ENCODE measurements at regions not wholly inside any gene's neighbourhood (a gene's known extent, or its start where the extent isn't known, plus 50 kb on each side); places are given as distances from the start of the nearest gene placed in this dataset.

DNA sequence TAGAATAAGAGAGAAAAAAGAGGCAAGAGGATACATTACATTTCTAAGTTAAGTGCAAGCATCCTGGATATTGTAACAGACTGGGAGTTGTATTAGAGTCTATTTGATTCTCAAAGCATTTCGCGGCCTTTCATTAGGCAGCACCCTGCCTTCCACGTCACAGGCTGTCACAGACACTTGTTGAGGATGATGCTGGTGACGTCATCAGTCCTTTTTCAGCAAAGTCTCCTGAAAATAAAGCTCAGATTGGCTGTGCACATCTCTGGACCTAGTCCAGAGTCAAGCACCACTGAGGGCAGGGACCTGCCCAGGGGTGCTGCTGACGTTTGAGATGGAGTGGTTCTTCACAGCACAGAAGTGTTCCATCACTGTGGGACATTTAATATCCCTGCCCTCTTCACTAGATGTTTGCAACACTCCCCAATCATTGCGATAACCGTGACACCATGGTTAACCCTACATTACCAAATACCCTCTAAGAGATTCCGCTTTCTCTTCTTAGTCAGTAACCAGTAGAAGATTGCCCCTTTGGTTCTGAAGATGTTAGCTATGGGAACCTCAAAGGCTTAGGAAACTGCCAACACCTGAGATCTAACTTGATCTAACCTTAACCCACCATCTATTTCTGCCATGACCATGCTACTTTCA, 72.7 kb upstream of the F3 start:
- DNase-seq, result no peak

DNA sequence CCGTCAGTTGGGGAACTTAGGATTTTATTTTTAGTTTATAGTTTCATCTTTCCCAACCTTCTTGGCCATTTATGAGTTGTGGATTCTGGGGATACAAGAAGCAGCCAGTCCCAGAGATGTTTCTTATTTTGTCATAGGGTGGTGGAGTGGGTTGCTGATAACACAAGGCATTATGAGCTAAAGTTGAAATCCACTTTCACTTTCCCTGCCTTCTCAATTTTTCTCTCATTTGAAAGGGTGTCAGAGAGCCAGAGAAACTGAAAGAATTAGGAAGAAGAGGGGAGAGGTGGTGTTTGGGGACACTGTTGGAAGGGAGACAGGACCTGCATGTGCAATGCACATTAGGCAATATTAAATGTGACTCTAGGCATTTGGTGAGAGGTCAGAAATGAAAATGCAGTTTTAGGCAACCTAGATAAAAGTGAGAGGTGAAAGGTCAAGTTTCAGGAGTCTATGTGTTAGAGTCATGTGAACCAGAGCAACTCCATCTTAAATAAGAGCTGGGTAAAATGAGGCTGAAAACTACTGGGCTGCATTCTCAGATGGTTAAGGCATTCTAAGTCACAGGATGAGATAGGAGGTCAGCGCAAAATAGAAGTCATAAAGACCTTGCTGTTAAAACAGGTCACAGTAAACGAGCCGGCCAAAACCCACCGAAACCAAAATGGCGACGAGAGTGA, 71.1 kb upstream of the F3 start:
- no peak for DNase-seq

- no peak for DNase-seq
These were observed 70.3 kb upstream of the F3 start for GRCh38 chr1:94611681-94612475.

DNA sequence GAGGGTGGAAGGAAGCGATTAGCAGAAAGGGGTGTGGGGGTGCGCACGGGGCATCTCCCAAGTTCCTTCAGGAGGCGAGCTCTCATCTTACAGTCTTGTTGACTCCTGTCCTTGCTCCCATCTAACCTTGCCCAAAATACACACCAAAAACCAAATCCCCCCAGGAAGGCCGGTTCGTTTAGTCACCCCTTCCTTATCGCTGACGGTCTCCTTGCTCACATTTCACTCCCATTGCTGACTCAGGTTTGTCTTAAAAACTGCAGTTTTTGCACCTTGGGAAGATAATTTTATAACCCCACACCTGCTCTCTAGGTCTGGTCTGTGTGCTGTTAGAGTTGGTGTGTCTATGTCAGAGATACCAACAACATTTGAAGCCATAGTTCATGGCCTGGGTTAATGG, 68.1 kb upstream of the F3 start:
- no peak for DNase-seq

DNA sequence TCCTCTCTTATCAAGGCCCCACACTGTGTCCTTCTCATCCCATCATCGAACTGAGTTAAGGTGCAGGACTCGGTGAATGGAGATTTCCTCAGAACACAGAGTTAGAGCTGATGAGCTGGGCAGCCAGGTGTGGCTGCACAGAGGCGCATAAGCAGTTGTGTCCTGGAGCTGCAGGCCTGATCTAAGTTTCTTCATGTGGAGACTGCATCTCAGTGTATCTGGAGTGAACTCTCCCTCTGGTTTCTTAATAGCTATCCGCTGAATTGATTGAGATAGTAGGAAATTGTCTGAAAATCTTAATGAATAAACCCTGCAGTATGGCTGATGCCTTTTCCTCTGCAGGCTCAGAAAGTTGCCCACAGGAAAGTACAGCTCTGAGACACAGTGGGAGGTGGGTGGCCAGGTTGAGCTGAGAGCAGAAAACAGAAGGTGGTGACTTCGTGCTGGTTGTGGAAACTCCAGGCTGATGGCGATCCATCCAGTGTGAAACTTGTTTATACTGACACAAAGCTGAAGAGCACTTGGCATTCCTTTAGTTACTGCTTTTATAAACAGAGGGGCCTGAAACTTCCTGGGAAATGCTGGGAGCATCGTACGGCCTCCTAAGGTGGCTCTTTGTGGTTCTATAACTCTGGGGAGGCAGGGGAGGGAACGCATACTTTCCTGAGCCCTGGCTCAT, 67.4 kb upstream of the F3 start:
- DNase-seq, result no peak

DNA sequence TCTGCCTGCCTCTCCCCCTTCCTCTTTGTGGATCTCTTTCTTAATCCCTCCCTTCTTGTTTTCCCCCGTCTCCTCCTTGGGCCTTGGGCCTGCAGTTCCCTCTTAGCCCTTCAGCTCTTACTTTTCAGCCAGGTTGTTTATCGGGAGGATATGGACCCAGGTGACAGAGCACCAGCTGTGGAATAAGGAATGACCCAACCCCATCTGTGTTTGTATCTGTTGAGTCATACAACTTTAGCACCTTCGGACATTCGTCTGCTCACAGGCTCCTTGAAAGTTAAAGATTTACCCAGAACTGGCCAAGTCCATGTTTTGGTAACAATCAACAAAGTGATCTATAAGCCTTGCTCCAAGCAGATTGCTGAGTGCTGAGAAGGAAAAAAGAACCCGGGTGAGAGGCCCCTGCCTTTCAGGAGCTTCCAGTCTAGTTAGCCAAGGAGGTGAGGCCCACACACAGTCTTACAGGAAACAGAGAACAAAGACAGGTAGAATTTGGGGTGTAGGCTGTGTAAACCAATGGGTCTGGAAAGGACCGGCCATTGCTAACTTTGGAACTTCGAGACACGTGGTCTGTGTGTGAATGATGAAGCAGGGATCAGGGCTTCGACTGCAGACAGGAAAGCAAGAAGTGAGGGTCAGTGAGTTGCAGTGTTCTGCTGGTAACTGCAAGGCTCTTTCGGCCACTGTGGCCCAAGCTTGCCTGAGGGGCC, 66.7 kb upstream of the F3 start:
- DNase-seq, result no peak

GRCh38 chr1:94607398-94607797, 65.8 kb upstream of the F3 start:
- DNase-seq, result no peak

DNA sequence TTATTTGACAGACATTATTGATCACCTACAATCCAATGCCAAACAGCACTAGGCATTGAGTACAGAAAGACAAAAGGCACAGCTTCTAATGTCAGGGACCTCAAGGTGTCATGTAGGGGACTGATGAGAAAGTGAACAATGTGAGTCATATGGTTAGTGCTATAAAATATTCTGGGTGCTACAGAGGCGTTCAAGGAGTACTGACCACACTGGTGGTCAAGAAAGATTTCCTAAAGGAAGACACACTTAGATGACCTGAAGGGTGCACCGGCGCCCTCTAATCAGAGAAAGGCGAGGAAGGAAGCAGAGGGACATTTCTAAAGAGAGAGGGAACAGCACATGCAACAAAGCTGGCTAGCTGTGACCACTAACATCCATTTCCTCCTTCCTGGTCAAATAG, 64.9 kb upstream of the F3 start:
- DNase-seq, result no peak

GRCh38 chr1:94603663-94604062, 62.1 kb upstream of the F3 start:
- no peak for DNase-seq

- no peak for DNase-seq
These were observed 61.5 kb upstream of the F3 start for GRCh38 chr1:94602802-94603625.

DNA sequence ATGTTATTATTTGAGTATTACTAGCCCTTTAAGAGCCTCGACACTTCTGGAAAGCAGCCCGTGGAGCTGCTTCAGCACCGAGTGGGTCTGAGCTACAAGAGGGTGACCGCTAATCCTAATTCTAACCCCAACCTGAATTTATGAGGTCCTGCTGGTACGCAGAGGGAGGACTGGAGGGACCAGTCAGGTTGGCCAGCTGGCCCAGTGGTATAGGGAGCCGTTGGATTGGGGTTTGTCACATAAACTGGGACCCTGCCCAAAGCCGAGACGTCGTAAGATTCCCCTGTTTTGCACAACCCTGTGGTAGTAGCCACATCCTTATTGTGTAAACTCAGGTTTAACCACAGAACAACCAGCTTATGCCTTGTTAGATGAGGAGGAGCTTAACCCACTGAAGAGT, 60.8 kb upstream of the F3 start:
- DNase-seq, result no peak

GRCh38 chr1:94600556-94600955, 59.0 kb upstream of the F3 start:
- DNase-seq, result no peak

DNA sequence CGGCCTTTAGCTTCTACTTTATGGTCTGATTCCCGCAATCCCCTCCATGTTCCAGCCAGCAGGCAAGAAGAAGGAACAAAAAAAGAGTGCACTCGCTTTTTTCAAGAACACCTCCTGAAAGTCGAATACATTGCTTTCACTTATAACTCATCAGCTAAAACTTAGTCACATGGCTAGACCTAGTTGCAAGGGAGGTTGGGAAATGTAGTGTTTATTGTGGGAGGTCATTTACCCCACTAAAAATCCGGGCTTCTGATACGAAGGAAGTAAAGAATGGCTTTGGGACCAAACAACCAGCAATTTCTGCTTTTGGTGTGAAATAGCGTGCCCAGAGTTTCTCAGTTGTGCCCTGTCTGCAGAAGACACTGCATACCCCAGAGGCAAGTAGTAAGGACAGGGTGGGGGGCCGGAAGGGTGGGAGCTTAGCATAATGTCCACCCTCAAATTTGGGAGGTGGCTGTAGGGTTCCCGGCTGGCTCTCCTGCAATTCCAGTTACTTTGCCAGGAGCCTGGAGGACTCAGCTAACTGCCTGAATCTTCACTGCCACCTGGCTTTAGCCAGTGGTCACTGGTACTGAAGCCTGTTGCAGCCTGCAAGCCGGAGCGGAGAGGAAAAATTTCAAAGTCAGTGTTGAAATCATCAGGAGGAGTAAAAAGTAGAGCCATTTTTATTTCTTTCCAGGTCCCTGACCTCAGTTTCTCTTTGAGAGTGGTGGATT, 57.7 kb upstream of the F3 start:
- peak; percentile 8 for DNase-seq

- DNase-seq, result no peak
These were observed 56.1 kb upstream of the F3 start for GRCh38 chr1:94597701-94598100.

DNA sequence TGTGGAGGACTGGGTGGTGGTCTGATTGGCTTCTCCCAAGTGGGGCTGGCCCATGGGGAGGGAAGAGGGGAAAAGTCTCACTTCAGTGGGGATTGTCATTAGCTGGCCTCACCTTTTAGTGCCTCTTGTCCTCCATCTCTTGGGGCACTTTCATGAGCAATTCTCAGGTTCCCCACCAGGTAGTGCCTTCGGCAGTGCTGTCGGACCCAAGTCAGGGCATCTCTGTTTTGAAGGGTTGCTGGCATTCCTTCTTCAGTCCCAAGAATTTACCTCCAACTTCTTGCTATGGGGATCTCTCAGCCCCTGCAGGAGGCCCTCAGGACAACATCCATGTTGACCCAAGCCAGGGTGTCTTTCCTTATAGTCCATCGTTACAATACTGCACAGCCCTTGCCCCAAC, 54.7 kb upstream of the F3 start:
- no peak for DNase-seq

- no peak for DNase-seq
These were observed 54.1 kb upstream of the F3 start for GRCh38 chr1:94595658-94596057.

- no peak for DNase-seq
These were observed 52.1 kb upstream of the F3 start for GRCh38 chr1:94593611-94594010.

DNA sequence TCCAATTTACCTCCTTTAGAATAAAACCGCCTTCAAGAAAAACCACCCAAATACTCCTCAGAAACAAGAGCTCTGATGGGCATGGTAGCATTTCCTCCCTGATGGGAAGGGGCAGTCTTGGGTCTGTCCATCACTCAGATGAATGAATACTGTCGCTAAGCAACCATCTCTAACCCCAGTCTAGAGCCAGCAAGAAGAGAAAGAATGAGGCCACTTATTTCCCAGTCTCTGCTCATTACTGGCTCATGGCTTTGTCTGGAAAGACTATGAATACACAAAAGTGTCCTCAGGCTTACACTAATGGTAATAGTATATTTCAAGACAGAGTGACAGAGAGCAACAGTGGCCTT, 51.0 kb upstream of the F3 start:
- DNase-seq, result no peak

GRCh38 chr1:94591823-94592570, 50.4 kb upstream of the F3 start:
- peak; percentile 13 for DNase-seq

Data from NCI-H82 (cell line).